ENCODE measurements at regions not wholly inside any gene's neighbourhood (a gene's known extent, or its start where the extent isn't known, plus 50 kb on each side); places are given as distances from the start of the nearest gene placed in this dataset.

DNA sequence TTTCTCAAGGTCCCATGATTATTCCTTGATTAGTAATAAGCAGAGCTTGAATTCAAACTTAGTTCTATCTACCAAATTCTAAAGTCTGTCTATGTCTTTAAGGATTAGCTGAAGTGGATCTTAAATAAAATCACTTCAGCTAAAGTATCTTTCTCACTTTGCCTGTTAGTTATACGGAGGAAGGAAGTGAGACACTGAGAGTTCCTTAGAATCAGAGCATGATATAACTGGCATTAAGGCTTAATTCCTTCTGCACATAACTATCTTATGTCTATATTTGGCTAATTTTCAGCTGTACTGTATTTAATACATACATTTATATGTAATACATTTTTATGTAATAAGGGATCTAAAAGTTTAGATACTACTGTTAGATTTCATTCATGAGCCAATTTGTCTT lies 491.1 kb upstream of the GHITM start:
- Histone ChIP-seq H3K4me1 (no peaks in the 10 kb centered on the region), H3K36me3 (no peaks in the 10 kb centered on the region), H3K9me3 (no peaks in the 10 kb centered on the region), H3K27ac (no peak overlapping the region), H3K4me3 (no peak overlapping the region), H3K27me3 (no peaks in the 10 kb centered on the region)
- intact Hi-C loops (cut with DNase I; ENCODE audit: low total_unique reads): no loop called here
- 35 to 60% (median 56%) methylated on average over 1 of the region's 1 CpG for WGBS, 5 donors
- TF ChIP-seq, protein P1, sequence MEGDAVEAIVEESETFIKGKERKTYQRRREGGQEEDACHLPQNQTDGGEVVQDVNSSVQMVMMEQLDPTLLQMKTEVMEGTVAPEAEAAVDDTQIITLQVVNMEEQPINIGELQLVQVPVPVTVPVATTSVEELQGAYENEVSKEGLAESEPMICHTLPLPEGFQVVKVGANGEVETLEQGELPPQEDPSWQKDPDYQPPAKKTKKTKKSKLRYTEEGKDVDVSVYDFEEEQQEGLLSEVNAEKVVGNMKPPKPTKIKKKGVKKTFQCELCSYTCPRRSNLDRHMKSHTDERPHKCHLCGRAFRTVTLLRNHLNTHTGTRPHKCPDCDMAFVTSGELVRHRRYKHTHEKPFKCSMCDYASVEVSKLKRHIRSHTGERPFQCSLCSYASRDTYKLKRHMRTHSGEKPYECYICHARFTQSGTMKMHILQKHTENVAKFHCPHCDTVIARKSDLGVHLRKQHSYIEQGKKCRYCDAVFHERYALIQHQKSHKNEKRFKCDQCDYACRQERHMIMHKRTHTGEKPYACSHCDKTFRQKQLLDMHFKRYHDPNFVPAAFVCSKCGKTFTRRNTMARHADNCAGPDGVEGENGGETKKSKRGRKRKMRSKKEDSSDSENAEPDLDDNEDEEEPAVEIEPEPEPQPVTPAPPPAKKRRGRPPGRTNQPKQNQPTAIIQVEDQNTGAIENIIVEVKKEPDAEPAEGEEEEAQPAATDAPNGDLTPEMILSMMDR (IDR thresholded peaks at IDR 0.05): no peak
- no peak for TF ChIP-seq POLR2A (IDR thresholded peaks at IDR 0.05)
- no peak for DNase-seq

DNA sequence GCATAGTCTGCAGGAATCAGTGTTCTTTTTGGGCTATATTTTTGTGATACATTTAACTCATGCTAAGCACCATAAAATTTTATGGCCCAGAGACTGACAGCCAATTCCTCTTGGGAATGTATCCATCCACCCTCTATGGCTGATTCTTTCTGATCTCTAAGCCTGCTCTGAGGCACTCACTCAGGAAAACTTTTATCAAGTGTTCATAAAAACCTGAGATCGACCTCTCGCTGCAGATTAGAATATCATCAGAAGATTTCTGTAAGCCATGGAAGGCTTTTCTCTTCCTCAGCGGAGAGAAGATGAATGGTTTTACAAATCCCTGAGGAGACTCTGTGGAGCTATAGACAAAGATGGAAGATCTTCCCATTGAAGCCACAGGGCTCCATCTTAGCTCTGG lies 489.8 kb upstream of the GHITM start:
- 90 to 98% (median 92%) methylated on average over 3 of the region's 3 CpGs for WGBS, 5 donors
- no peak overlapping the region for H3K27ac ChIP-seq
- no peak overlapping the region for H3K4me3 ChIP-seq
- no peaks in the 10 kb centered on the region for H3K9me3 ChIP-seq
- intact Hi-C loops (cut with DNase I; ENCODE audit: low total_unique reads): no loop called here
- no peaks in the 10 kb centered on the region for H3K4me1 ChIP-seq
- H3K27me3 ChIP-seq: no peaks in the 10 kb centered on the region
- DNase-seq: no peak
- no peak for TF ChIP-seq EP300 (IDR thresholded peaks at IDR 0.05)
- TF ChIP-seq POLR2A (IDR thresholded peaks at IDR 0.05): no peak
- TF ChIP-seq, protein P1 (IDR thresholded peaks at IDR 0.05): no peak
- no peak for TF ChIP-seq POLR2AphosphoS5 (IDR thresholded peaks at IDR 0.05)
- no peaks in the 10 kb centered on the region for H3K36me3 ChIP-seq

DNA sequence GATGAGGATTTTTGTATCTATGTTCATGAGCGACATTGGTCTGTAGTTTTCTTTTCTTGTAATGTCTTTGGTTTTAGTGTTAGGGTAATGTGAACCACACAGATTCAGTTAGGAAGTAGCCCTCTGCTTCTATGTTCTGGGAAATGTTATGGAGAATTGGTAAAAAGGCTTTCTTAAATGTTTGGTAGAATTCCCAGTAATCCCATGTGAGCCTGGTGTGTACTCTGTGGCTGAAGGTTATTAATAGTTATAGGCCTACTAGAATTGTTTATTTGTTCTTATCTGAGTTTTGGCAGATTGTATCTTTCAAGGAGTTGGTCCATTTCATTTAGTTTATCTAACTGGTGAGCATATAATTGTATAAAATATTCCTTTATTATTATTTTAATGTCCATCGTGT lies 484.6 kb upstream of the GHITM start:
- WGBS, 5 donors: 83 to 91% (median 88%) methylated on average over 2 of the region's 2 CpGs
- TF ChIP-seq EP300 (IDR thresholded peaks at IDR 0.05) (no peak), POLR2A (IDR thresholded peaks at IDR 0.05) (no peak), POLR2AphosphoS5 (IDR thresholded peaks at IDR 0.05) (no peak)
- TF ChIP-seq, protein P1 (IDR thresholded peaks at IDR 0.05): no peak
- intact Hi-C loops (cut with DNase I; ENCODE audit: low total_unique reads): no loop called here
- H3K27ac ChIP-seq: no peak overlapping the region
- no peaks in the 10 kb centered on the region for H3K27me3 ChIP-seq
- no peaks in the 10 kb centered on the region for H3K36me3 ChIP-seq
- H3K9me3 ChIP-seq: peaks cover 0 to 4% (median 0%) of the 10 kb centered on the region in 4 donors
- H3K4me3 ChIP-seq: no peak overlapping the region
- DNase-seq: no peak
- H3K4me1 ChIP-seq: no peaks in the 10 kb centered on the region

DNA sequence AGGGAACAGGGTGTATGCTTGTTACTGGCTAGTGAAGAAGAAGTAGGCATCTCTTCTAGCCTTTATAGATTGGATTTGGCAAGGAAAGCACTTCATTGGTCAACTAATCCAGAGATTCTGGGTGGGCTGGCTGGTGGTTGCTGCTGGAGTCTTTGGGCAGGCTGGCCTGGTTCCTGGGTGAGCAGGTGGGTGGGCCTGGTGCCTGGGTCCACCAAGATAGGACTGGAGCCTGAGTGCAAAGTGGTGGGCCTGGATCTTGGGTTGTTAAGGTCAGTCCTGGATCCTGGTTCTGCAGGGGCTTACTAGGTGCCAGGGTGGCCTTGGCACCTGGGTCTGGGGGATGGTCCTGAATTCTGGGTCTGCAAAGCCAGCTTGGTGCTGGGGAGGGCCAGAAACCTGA lies 482.4 kb upstream of the GHITM start:
- H3K4me1 ChIP-seq: no peaks in the 10 kb centered on the region
- H3K27ac ChIP-seq: no peak overlapping the region
- intact Hi-C loops (cut with DNase I; ENCODE audit: low total_unique reads): no loop called here
- H3K36me3 ChIP-seq: no peaks in the 10 kb centered on the region
- H3K4me3 ChIP-seq: no peak overlapping the region
- DNase-seq: no peak
- no peaks in the 10 kb centered on the region for H3K27me3 ChIP-seq
- H3K9me3 ChIP-seq: peaks cover 0 to 4% (median 0%) of the 10 kb centered on the region in 4 donors
- no peak for TF ChIP-seq POLR2AphosphoS5 (IDR thresholded peaks at IDR 0.05)
- TF ChIP-seq, protein P1 (IDR thresholded peaks at IDR 0.05): no peak

DNA sequence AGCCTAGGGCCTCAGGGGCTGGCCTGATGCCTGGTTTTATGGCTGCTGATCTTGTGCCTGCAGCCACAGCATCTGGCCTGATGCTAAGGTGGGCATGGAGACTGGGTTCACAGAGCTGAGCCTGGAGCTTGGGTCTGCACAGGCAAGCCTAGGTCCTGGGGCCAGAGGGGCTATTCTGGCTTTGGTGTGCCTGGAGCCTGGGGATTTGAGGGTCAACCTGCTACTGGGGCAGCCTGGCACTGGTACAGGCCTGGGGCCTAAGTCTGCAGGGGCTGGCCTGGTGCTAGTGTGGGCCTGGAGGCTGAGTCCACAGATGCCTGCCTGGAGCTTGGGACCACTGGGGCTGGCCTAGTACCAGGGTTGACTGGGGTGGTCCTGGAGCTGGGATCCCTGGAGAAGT lies 481.8 kb upstream of the GHITM start:
- DNase-seq: no peak
- intact Hi-C loops (cut with DNase I; ENCODE audit: low total_unique reads): no loop called here
- Histone ChIP-seq H3K27ac (no peak overlapping the region), H3K9me3 (peaks cover 0 to 4% (median 0%) of the 10 kb centered on the region in 4 donors), H3K27me3 (no peaks in the 10 kb centered on the region), H3K36me3 (no peaks in the 10 kb centered on the region), H3K4me1 (no peaks in the 10 kb centered on the region), H3K4me3 (no peak overlapping the region)
- TF ChIP-seq, protein P1 (IDR thresholded peaks at IDR 0.05): no peak
- TF ChIP-seq POLR2A (IDR thresholded peaks at IDR 0.05): no peak
